Mucosa of rectum (tissue), 2 donors: ENCODE measurements at regions not wholly inside any gene's neighbourhood (a gene's known extent, or its start where the extent isn't known, plus 50 kb on each side); places are given as distances from the start of the nearest gene placed in this dataset.

Source experiments
- H3K27ac ChIP-seq, 2 donors: one replicate each; pipeline ENCODE4 v1.7.0; 2013; ENCODE audit warnings: inconsistent platforms in 2 of 2, low read depth in 2 of 2, low read length in 2 of 2
- H3K27me3 ChIP-seq, 2 donors: one replicate each; pipeline ENCODE4 v1.7.0; 2013; ENCODE audit warnings: low read length in 2 of 2; ENCODE audit not compliant: control insufficient read depth in 2 of 2, insufficient read depth in 2 of 2
- H3K36me3 ChIP-seq, 2 donors: one replicate each; pipeline ENCODE4 v1.7.0; 2013; ENCODE audit warnings: low read length in 2 of 2; ENCODE audit not compliant: control insufficient read depth in 2 of 2, insufficient read depth in 2 of 2
- H3K4me1 ChIP-seq, 2 donors: one replicate each; pipeline ENCODE4 v1.7.0; 2013; ENCODE audit warnings: low read length in 2 of 2, mild to moderate bottlenecking in 1 of 2; ENCODE audit not compliant: control insufficient read depth in 2 of 2, insufficient read depth in 2 of 2
- H3K4me3 ChIP-seq, 2 donors: one replicate each; pipeline ENCODE4 v1.7.0; 2013; ENCODE audit warnings: low read length in 2 of 2
- H3K9ac ChIP-seq, 2 donors: one replicate each; pipeline ENCODE4 v1.7.0; 2013; ENCODE audit warnings: low read length in 2 of 2, low read depth in 1 of 2, mild to moderate bottlenecking in 1 of 2
- H3K9me3 ChIP-seq, 2 donors: one replicate each; pipeline ENCODE4 v1.7.0; 2013; ENCODE audit warnings: low read length in 2 of 2; ENCODE audit not compliant: control insufficient read depth in 2 of 2
- donor health status: healthy.
- donor health status: Normal muscosa, but diverticular disease.

DNA sequence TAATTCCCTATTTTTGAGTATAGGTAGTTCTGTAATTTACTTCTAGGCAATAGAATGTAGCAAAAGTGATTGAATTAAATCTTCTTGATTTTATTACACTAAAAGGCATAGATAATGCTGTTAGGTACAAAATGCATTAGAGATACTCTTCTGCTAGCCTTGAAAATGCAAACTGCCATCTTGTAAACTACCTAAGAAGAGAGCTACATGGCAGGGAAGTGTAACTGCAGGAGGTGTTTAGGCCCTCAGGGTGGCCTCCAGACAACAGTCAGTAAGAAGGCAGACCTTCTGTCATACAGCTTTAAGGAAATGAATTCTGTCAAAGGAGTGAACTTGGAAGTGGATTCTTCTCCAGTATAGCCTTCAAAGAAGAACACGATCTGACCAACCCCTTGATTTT is 1396.8 kb upstream of the SLC39A10 start:
- no peak overlapping the region for H3K4me3 ChIP-seq
- no peaks in the 10 kb centered on the region for H3K27me3 ChIP-seq
- H3K9ac ChIP-seq = no peak overlapping the region
- no peak overlapping the region for H3K27ac ChIP-seq
- no peaks in the 10 kb centered on the region for H3K36me3 ChIP-seq
- no peaks in the 10 kb centered on the region for H3K4me1 ChIP-seq
- no peaks in the 10 kb centered on the region for H3K9me3 ChIP-seq

- Histone ChIP-seq H3K27me3 (no peaks in the 10 kb centered on the region), H3K36me3 (no peaks in the 10 kb centered on the region), H3K4me3 (no peak overlapping the region), H3K27ac (no peak overlapping the region), H3K9ac (no peak overlapping the region), H3K4me1 (no peaks in the 10 kb centered on the region), H3K9me3 (no peaks in the 10 kb centered on the region)
These were observed 1399.9 kb upstream of the SLC39A10 start for GRCh38 chr2:194257095-194257494.

DNA sequence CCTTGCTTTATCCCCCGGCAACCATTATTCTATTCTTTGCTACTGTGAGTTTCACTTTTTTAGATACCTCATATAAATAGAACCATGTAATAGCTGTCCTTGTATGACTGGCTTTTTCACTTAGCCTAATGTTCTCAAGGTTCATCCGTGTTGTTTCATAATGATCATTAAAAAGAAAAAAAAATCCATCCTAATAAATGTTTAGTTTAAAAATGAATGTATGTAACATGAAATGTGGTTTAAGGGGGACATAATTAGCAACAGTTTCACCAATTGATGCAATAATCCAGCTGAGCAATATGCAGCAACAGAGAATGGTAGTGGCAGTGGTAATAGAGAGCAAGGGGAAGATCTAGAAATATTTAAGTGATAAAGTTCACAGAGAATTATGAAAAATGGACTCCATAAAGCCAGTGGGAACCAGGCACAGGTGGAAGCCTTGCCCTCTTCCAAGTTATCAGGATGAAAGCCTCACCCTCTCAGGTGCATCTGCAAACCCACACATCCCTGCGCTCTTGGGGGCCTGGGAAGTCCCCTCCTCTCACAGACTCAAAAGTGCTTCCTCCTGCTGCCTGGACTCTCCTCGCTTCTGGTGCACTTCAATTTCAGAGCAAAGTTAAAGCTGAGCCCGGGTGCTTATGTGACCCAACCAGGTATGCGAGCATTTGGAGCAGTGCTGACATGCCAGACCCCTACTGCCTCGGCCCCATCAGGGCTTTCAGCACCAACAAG is 1403.3 kb upstream of the SLC39A10 start:
- Histone ChIP-seq H3K4me1 (no peaks in the 10 kb centered on the region), H3K27me3 (no peaks in the 10 kb centered on the region), H3K4me3 (no peak overlapping the region), H3K9ac (no peak overlapping the region), H3K9me3 (no peaks in the 10 kb centered on the region), H3K36me3 (no peaks in the 10 kb centered on the region), H3K27ac (no peak overlapping the region)

- Histone ChIP-seq H3K9me3 (no peaks in the 10 kb centered on the region), H3K27me3 (no peaks in the 10 kb centered on the region), H3K36me3 (no peaks in the 10 kb centered on the region), H3K27ac (no peak overlapping the region), H3K4me1 (no peaks in the 10 kb centered on the region), H3K4me3 (no peak overlapping the region), H3K9ac (no peak overlapping the region)
These were observed 1404.9 kb upstream of the SLC39A10 start for GRCh38 chr2:194252127-194252526.

DNA sequence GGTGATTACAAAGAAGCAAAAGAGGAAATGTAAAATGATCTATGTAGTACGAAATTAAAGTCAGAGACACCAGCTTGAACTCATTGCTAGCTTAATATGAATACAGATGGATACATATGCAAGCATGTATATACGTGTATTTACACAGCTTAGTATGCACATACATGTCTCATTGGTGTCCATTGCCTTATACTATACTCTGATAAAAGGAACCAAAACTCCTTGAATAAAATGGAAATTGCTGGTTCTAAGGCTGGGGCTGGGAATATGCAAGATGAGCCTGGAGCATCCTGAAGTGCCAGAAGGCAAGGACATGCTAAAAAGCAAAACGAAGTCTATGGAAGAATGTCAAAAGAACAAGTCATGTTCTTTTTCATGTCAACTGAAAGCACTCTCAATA is 1424.4 kb upstream of the SLC39A10 start:
- no peaks in the 10 kb centered on the region for H3K4me1 ChIP-seq
- H3K9ac ChIP-seq = no peak overlapping the region
- H3K27me3 ChIP-seq = no peaks in the 10 kb centered on the region
- no peaks in the 10 kb centered on the region for H3K9me3 ChIP-seq
- H3K36me3 ChIP-seq = no peaks in the 10 kb centered on the region
- H3K27ac ChIP-seq = no peak overlapping the region
- H3K4me3 ChIP-seq = no peak overlapping the region

DNA sequence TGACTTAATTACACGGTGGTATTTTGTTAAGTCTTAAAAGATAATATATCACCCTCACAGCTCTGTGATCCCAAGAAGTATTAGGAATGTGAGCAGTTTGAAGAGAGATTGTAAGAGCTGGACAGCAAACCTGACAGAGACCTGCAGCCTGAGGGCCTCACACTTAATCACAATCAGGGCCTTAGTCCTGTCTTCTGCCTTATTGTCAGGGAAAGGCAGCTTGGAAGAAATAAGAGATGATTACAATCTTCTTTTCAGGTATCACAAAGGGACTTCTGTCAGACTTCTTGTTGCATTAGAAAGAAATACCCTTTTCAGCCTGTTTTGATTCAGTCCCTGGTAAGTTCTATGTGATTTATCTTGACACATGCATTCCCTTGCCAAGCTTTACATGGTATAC is 1433.8 kb upstream of the SLC39A10 start:
- H3K36me3 ChIP-seq = no peaks in the 10 kb centered on the region
- no peak overlapping the region for H3K9ac ChIP-seq
- no peaks in the 10 kb centered on the region for H3K4me1 ChIP-seq
- H3K27me3 ChIP-seq = no peaks in the 10 kb centered on the region
- H3K4me3 ChIP-seq = no peak overlapping the region
- H3K9me3 ChIP-seq = no peaks in the 10 kb centered on the region
- H3K27ac ChIP-seq = no peak overlapping the region

DNA sequence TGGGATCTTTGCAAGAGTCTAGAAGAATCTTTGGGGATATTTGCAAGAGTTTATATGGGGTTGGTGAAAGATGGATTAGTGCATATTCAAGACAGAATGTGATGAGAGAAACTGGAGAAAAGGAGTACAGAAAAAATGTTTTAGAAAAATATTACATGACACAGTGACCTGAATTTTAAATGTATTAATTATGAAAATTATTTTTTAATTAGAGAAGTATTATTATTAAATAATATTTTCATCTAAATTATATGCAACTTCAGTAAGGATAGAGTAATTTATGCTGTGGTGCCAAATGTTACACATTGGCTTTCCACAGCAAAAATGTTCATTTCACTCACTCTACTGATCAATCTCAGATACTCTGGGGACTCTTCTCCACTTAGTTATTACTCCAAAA is 1442.8 kb upstream of the SLC39A10 start:
- Histone ChIP-seq H3K27me3 (no peaks in the 10 kb centered on the region), H3K9ac (no peak overlapping the region), H3K4me1 (no peaks in the 10 kb centered on the region), H3K9me3 (no peaks in the 10 kb centered on the region), H3K4me3 (no peak overlapping the region), H3K27ac (no peak overlapping the region), H3K36me3 (no peaks in the 10 kb centered on the region)

DNA sequence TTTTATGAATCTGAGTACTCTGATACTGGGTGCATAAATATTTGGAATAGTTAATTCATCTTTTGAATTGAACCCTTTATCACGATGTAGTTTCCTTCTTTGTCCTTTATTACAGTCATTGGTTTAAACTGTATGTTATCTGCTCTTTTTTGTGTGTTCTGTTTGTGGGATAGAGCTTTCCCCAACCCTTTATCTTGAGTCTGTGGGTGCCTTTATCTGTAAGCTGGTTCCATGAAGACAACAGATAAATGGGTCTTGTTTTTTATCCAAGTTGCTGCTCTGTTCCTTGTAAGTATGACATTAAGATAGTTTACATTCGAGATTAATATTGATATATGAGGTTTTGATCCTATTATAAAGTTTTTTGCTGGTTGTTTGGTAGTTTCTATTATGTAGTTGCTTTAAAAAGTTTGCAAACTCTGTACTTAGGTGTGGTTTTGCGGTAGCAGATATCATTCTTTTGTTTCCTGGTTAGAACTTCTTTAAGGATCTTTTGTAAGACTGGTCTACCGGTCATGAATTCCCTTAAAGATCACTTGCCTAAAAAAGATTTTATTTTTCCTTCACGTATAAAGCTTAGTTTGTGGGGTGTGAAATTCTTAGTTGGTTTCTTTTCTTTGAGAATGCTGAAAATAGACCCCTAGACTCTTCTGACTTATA is 1451.3 kb upstream of the SLC39A10 start:
- no peak overlapping the region for H3K4me3 ChIP-seq
- no peaks in the 10 kb centered on the region for H3K4me1 ChIP-seq
- no peak overlapping the region for H3K9ac ChIP-seq
- no peaks in the 10 kb centered on the region for H3K27me3 ChIP-seq
- no peak overlapping the region for H3K27ac ChIP-seq
- no peaks in the 10 kb centered on the region for H3K36me3 ChIP-seq
- no peaks in the 10 kb centered on the region for H3K9me3 ChIP-seq

DNA sequence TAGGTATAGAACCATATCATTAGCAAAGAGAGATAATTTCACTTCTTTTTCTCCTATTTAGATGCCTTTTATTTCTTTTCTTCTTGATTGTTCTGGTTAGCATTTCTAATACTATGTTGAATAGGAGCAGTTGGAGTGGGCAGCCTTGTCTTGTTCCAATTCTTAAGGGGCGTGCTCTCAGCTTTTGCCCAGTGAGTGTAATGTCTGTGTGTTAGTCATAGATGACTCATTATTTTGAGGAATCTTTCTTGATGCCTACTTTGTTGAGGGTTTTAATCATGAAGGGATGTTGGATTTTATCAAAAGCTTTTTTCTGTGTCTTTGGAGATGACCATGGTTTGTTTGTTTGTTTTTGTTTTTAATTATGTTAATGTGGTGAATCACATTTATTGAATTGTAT is 1453.1 kb upstream of the SLC39A10 start:
- no peaks in the 10 kb centered on the region for H3K36me3 ChIP-seq
- no peaks in the 10 kb centered on the region for H3K4me1 ChIP-seq
- no peak overlapping the region for H3K4me3 ChIP-seq
- no peak overlapping the region for H3K27ac ChIP-seq
- no peaks in the 10 kb centered on the region for H3K9me3 ChIP-seq
- no peaks in the 10 kb centered on the region for H3K27me3 ChIP-seq
- H3K9ac ChIP-seq = no peak overlapping the region

DNA sequence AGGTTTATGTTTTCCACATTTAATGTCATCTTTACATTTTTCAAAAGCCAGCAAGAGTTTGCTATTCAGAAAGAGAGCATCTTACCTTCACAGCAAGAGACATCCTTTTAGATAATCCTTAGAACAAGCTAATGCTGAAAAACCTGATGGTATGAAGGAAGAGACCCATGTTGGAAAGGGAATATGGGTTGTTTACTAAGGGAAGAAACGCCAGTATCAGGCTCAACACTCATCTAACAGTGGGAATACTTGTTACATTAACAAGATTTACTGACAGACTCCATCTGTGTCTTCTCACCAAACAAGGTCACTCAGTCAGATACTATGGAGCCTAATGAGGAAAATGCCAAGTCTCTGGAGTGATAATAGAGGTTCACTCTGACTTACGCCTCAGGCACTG is 1474.1 kb upstream of the SLC39A10 start:
- H3K4me1 ChIP-seq = no peaks in the 10 kb centered on the region
- H3K4me3 ChIP-seq = no peak overlapping the region
- H3K9me3 ChIP-seq = no peaks in the 10 kb centered on the region
- no peaks in the 10 kb centered on the region for H3K27me3 ChIP-seq
- H3K9ac ChIP-seq = no peak overlapping the region
- H3K27ac ChIP-seq = no peak overlapping the region
- H3K36me3 ChIP-seq = no peaks in the 10 kb centered on the region
